HepG2 (cell line): ENCODE measurements at regions not wholly inside any gene's neighbourhood (a gene's known extent, or its start where the extent isn't known, plus 50 kb on each side); places are given as distances from the start of the nearest gene placed in this dataset.
A peak's percentile ranks its signal among the peaks of the same experiment; 100 is the strongest.

Experiments
- GTF3A ChIP-seq: sonication (generic); formaldehyde crosslinking; conservative IDR thresholded peaks from 2 replicates; pipeline ENCODE4 v1.4.0; 2020; ENCODE audit warnings: mild to moderate bottlenecking, missing genetic modification reagents
- ISL2 ChIP-seq: sonication (generic); formaldehyde crosslinking; IDR thresholded peaks from 2 replicates; pipeline ENCODE4 v1.5.0; 2020; ENCODE audit warnings: missing genetic modification reagents
- MED1 ChIP-seq: sonication (generic); formaldehyde crosslinking; IDR thresholded peaks from 2 replicates; pipeline ENCODE4 v1.4.0; 2020; ENCODE audit warnings: missing genetic modification reagents
- MXI1 ChIP-seq: IDR thresholded peaks from 3 replicates; pipeline ENCODE4 v1.6.1; 2012; ENCODE audit warnings: low read depth, low read length, inconsistent platforms, borderline replicate concordance
- NFYC ChIP-seq: IDR thresholded peaks from 2 replicates; pipeline ENCODE4 v1.6.1; 2016; ENCODE audit warnings: missing genetic modification reagents, missing compliant biosample characterization
- PRMT3 ChIP-seq: sonication (generic); formaldehyde crosslinking; IDR thresholded peaks from 2 replicates; pipeline ENCODE4 v1.8.1; 2022; ENCODE audit warnings: low read depth, mild to moderate bottlenecking, moderate library complexity, missing genetic modification reagents, borderline replicate concordance
- RFXAP ChIP-seq: sonication (generic); formaldehyde crosslinking; IDR thresholded peaks from 2 replicates; pipeline ENCODE4 v1.4.0; 2020; ENCODE audit warnings: missing genetic modification reagents, borderline replicate concordance
- SNAI1 ChIP-seq: sonication (generic); formaldehyde crosslinking; IDR thresholded peaks from 2 replicates; pipeline ENCODE4 v1.5.0; 2020; ENCODE audit warnings: mild to moderate bottlenecking, missing genetic modification reagents, borderline replicate concordance
- ZFP91 ChIP-seq: sonication (generic); formaldehyde crosslinking; IDR thresholded peaks from 2 replicates; pipeline ENCODE4 v1.9.0; 2022; ENCODE audit warnings: missing genetic modification reagents, mild to moderate bottlenecking, borderline replicate concordance
- ZNF441 ChIP-seq: sonication (generic); formaldehyde crosslinking; IDR thresholded peaks from 2 replicates; pipeline ENCODE4 v1.7.0; 2021; ENCODE audit warnings: missing genetic modification reagents, borderline replicate concordance
- ZNF569 ChIP-seq: sonication (generic); formaldehyde crosslinking; IDR thresholded peaks from 2 replicates; pipeline ENCODE4 v1.5.0; 2020; ENCODE audit warnings: mild to moderate bottlenecking, missing genetic modification reagents, moderate library complexity, borderline replicate concordance
- ZNF646 ChIP-seq: sonication (generic); formaldehyde crosslinking; IDR thresholded peaks from 2 replicates; pipeline ENCODE4 v1.9.0; 2021; ENCODE audit warnings: mild to moderate bottlenecking, missing genetic modification reagents
- ZNF674 ChIP-seq: sonication (generic); formaldehyde crosslinking; IDR thresholded peaks from 2 replicates; pipeline ENCODE4 v1.5.0; 2020; ENCODE audit warnings: low read depth, mild to moderate bottlenecking, missing genetic modification reagents
- ZNF777 ChIP-seq: sonication (generic); formaldehyde crosslinking; IDR thresholded peaks from 2 replicates; pipeline ENCODE4 v1.4.0; 2020; ENCODE audit warnings: missing genetic modification reagents
- ZNF850 ChIP-seq: sonication (generic); formaldehyde crosslinking; conservative IDR thresholded peaks from 2 replicates; pipeline ENCODE4 v1.9.0; 2021; ENCODE audit warnings: mild to moderate bottlenecking, missing genetic modification reagents
- TF ChIP-seq, protein P1 (sequence below): sonication (generic); formaldehyde crosslinking; IDR thresholded peaks from 2 replicates; pipeline ENCODE4 v1.5.1; 2020; ENCODE audit warnings: missing genetic modification reagents, mild to moderate bottlenecking, borderline replicate concordance
- TF ChIP-seq, protein P2 (sequence below): sonication (generic); formaldehyde crosslinking; IDR thresholded peaks from 2 replicates; pipeline ENCODE4 v1.5.0; 2020; ENCODE audit warnings: mild to moderate bottlenecking, missing genetic modification reagents, borderline replicate concordance

DNA sequence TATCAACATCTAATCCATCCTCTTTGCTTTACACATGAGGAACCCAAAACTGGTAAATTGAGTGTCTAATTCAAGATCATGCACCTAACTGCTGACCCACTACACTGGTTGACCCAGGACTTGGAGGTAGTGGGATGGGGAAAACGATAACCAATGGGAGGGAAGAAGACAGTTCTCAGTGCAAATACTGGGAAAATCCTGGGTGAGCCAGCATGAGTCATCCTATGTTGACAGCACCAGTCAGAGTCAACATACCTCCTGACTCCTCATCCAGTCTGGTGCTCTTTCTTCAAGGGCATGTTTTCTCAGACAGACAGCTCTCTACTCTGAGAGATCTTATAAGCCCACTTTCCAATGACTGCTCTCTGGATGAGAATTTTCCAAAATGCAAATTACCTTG, 232.8 kb upstream of the PTGER4 start (continued):
- no peak for TF ChIP-seq ZNF646
- TF ChIP-seq ZNF569 = no peak
- TF ChIP-seq PRMT3 (CRISPR knock-in tag) = no peak
- TF ChIP-seq NFYC (CRISPR knock-in tag) = peak; percentile 68
- peak; percentile 52 for TF ChIP-seq MED1
- no peak for TF ChIP-seq GTF3A (CRISPR knock-in tag)
- TF ChIP-seq, protein P1, sequence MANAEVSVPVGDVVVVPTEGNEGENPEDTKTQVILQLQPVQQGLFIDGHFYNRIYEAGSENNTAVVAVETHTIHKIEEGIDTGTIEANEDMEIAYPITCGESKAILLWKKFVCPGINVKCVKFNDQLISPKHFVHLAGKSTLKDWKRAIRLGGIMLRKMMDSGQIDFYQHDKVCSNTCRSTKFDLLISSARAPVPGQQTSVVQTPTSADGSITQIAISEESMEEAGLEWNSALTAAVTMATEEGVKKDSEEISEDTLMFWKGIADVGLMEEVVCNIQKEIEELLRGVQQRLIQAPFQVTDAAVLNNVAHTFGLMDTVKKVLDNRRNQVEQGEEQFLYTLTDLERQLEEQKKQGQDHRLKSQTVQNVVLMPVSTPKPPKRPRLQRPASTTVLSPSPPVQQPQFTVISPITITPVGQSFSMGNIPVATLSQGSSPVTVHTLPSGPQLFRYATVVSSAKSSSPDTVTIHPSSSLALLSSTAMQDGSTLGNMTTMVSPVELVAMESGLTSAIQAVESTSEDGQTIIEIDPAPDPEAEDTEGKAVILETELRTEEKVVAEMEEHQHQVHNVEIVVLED (CRISPR knock-in tag) = no peak
- TF ChIP-seq RFXAP (CRISPR knock-in tag) = no peak
- TF ChIP-seq ZNF777 = no peak
- TF ChIP-seq, protein P2, sequence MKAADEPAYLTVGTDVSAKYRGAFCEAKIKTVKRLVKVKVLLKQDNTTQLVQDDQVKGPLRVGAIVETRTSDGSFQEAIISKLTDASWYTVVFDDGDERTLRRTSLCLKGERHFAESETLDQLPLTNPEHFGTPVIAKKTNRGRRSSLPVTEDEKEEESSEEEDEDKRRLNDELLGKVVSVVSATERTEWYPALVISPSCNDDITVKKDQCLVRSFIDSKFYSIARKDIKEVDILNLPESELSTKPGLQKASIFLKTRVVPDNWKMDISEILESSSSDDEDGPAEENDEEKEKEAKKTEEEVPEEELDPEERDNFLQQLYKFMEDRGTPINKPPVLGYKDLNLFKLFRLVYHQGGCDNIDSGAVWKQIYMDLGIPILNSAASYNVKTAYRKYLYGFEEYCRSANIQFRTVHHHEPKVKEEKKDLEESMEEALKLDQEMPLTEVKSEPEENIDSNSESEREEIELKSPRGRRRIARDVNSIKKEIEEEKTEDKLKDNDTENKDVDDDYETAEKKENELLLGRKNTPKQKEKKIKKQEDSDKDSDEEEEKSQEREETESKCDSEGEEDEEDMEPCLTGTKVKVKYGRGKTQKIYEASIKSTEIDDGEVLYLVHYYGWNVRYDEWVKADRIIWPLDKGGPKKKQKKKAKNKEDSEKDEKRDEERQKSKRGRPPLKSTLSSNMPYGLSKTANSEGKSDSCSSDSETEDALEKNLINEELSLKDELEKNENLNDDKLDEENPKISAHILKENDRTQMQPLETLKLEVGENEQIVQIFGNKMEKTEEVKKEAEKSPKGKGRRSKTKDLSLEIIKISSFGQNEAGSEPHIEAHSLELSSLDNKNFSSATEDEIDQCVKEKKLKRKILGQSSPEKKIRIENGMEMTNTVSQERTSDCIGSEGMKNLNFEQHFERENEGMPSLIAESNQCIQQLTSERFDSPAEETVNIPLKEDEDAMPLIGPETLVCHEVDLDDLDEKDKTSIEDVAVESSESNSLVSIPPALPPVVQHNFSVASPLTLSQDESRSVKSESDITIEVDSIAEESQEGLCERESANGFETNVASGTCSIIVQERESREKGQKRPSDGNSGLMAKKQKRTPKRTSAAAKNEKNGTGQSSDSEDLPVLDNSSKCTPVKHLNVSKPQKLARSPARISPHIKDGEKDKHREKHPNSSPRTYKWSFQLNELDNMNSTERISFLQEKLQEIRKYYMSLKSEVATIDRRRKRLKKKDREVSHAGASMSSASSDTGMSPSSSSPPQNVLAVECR (CRISPR knock-in tag) = no peak
- no peak for TF ChIP-seq ZNF441 (CRISPR knock-in tag)
- no peak for TF ChIP-seq ISL2 (CRISPR knock-in tag)
- TF ChIP-seq ZNF674 (CRISPR knock-in tag) = no peak
- TF ChIP-seq ZFP91 (CRISPR knock-in tag) = no peak
- peak; percentile 53; the same call in 1 of the 3 replicates for TF ChIP-seq MXI1
- no peak for TF ChIP-seq SNAI1
- TF ChIP-seq ZNF850 (CRISPR knock-in tag) = no peak
